Hepatocyte (in vitro differentiated cells): ENCODE measurements at regions not wholly inside any gene's neighbourhood (a gene's known extent, or its start where the extent isn't known, plus 50 kb on each side); places are given as distances from the start of the nearest gene placed in this dataset.

ENCODE experiments used
- DNase-seq: peaks from one replicate; pipeline ENCODE4 v3.0.0-alpha.2; 2016; ENCODE audit warnings: low spot score
- H2AFZ ChIP-seq: fragments of 200-600 bp; sonication (generic); 2 replicates; pipeline ENCODE4 v1.6.0; 2016; ENCODE audit warnings: antibody characterized with exemption, mild to moderate bottlenecking
- H3K27ac ChIP-seq: fragments of 200-600 bp; sonication (generic); 2 replicates; pipeline ENCODE4 v1.5.1; 2016; ENCODE audit warnings: mild to moderate bottlenecking
- H3K27me3 ChIP-seq: fragments of 200-600 bp; sonication (generic); 2 replicates; pipeline ENCODE4 v1.6.1; 2016
- H3K36me3 ChIP-seq: fragments of 200-600 bp; sonication (generic); replicated peaks from 2 replicates; pipeline ENCODE4 v1.5.1; 2016; ENCODE audit warnings: low read depth; ENCODE audit not compliant: insufficient read depth
- H3K4me1 ChIP-seq: fragments of 200-600 bp; sonication (generic); 2 replicates; pipeline ENCODE4 v1.5.1; 2016; ENCODE audit warnings: mild to moderate bottlenecking, moderate library complexity; ENCODE audit not compliant: insufficient read depth
- H3K4me2 ChIP-seq: fragments of 200-600 bp; sonication (generic); 2 replicates; pipeline ENCODE4 v1.6.0; 2016
- H3K4me3 ChIP-seq: fragments of 200-600 bp; sonication (generic); 2 replicates; pipeline ENCODE4 v1.5.1; 2016; ENCODE audit warnings: mild to moderate bottlenecking
- H3K79me2 ChIP-seq: fragments of 200-600 bp; sonication (generic); 2 replicates; pipeline ENCODE4 v1.6.0; 2017; ENCODE audit warnings: mild to moderate bottlenecking
- H3K9me2 ChIP-seq: fragments of 200-600 bp; sonication (generic); replicated peaks from 2 replicates; pipeline ENCODE4 v1.6.0; 2017; ENCODE audit warnings: mild to moderate bottlenecking; ENCODE audit not compliant: insufficient read depth
- H3K9me3 ChIP-seq: fragments of 200-600 bp; sonication (generic); 2 replicates; pipeline ENCODE4 v1.5.1; 2016; ENCODE audit warnings: low read depth, mild to moderate bottlenecking
- H4K20me1 ChIP-seq: fragments of 200-600 bp; sonication (generic); 2 replicates; pipeline ENCODE4 v1.6.0; 2016; ENCODE audit warnings: mild to moderate bottlenecking; ENCODE audit not compliant: insufficient read depth, poor library complexity, severe bottlenecking
- CTCF ChIP-seq: fragments of 200-600 bp; sonication (generic); IDR thresholded peaks from 2 replicates; pipeline ENCODE4 v1.5.1; 2016; ENCODE audit warnings: antibody characterized with exemption, mild to moderate bottlenecking; ENCODE audit not compliant: poor library complexity
- EZH2 ChIP-seq: fragments of 200-600 bp; sonication (generic); IDR thresholded peaks from 2 replicates; pipeline ENCODE4 v1.6.1; 2016; ENCODE audit warnings: antibody characterized with exemption, mild to moderate bottlenecking, borderline replicate concordance
- EZH2phosphoT487 ChIP-seq: fragments of 200-600 bp; sonication (generic); IDR thresholded peaks from one replicate; pipeline ENCODE4 v1.6.1; 2018; ENCODE audit warnings: antibody characterized with exemption, mild to moderate bottlenecking, low read depth, moderate library complexity; ENCODE audit not compliant: unreplicated experiment, severe bottlenecking
- WGBS: methylation state at CpG from one replicate; pipeline ENCODE4 v1.1.6; 2016; ENCODE audit warnings: low lambda C conversion rate; ENCODE audit errors: missing lambda C conversion rate; 5-methylcytosine and 5-hydroxymethylcytosine counted together

DNA sequence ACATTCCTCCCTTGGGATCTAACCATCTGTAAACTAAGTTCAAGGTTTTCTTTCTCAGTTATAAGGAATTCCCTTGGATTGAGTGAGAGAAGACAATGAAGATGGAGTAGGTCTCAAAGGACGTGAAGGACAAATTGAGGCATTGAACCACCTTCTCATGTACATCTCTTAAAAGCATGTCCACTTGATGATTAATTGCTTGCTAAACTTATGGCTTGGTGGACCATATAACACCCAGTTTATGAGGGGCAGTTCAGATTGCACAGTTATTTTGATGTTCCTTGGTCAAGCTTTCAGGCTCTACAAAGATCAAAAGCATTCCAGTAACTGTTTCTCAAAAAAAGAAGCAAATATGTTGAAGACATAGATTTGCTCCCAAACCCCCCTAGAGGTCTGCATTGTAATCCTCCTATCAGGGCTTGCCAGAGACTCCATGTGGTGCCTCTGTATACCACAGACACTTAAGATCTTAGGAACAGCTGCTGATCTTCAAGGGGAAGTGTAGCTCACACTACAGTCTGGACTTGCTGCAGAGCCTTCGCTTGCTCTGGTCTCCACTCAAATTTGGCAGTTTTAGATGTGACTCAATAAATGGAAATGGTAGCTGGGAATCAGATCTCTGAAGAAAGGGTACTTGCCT lies 56.9 kb upstream of the ALDH1A1 start:
- no peak for DNase-seq
- Histone ChIP-seq H3K4me2 (no peak overlapping the region), H3K36me3 (no peaks in the 10 kb centered on the region), H3K9me3 (no peaks in the 10 kb centered on the region), H3K4me3 (no peak overlapping the region), H3K4me1 (no peaks in the 10 kb centered on the region), H4K20me1 (no peaks in the 10 kb centered on the region), H3K27ac (no peak overlapping the region), H3K79me2 (no peaks in the 10 kb centered on the region), H3K9me2 (no peaks in the 10 kb centered on the region), H2AFZ (no peak overlapping the region), H3K27me3 (no peaks in the 10 kb centered on the region)
- WGBS = 88% methylated on average over 2 of the region's 2 CpGs
- TF ChIP-seq CTCF = no peak
- no peak for TF ChIP-seq EZH2phosphoT487
- TF ChIP-seq EZH2 = no peak

- no peak for TF ChIP-seq EZH2
- TF ChIP-seq EZH2phosphoT487 = no peak
- TF ChIP-seq CTCF = no peak
- WGBS = 89% methylated on average over 3 of the region's 3 CpGs
- no peaks in the 10 kb centered on the region for H4K20me1 ChIP-seq
- H3K9me3 ChIP-seq = no peaks in the 10 kb centered on the region
- no peak overlapping the region for H3K4me3 ChIP-seq
- no peak for DNase-seq
- no peaks in the 10 kb centered on the region for H3K4me1 ChIP-seq
- H3K36me3 ChIP-seq = no peaks in the 10 kb centered on the region
- H3K27me3 ChIP-seq = no peaks in the 10 kb centered on the region
- H2AFZ ChIP-seq = no peak overlapping the region
- no peaks in the 10 kb centered on the region for H3K79me2 ChIP-seq
- H3K27ac ChIP-seq = no peak overlapping the region
- no peak overlapping the region for H3K4me2 ChIP-seq
- H3K9me2 ChIP-seq = no peaks in the 10 kb centered on the region
Measured at GRCh38 chr9:73007966-73008672, 55.3 kb upstream of the ALDH1A1 start.

- Histone ChIP-seq H3K36me3 (no peaks in the 10 kb centered on the region), H3K9me3 (no peaks in the 10 kb centered on the region), H3K4me2 (no peak overlapping the region), H3K9me2 (no peaks in the 10 kb centered on the region), H3K27me3 (no peaks in the 10 kb centered on the region), H3K4me1 (no peaks in the 10 kb centered on the region), H3K4me3 (no peak overlapping the region), H3K27ac (no peak overlapping the region), H2AFZ (no peak overlapping the region), H4K20me1 (no peaks in the 10 kb centered on the region), H3K79me2 (no peaks in the 10 kb centered on the region)
- 85% methylated on average over 2 of the region's 2 CpGs for WGBS
- TF ChIP-seq CTCF (no peak), EZH2phosphoT487 (no peak)
- DNase-seq = no peak
Measured at GRCh38 chr9:73006986-73007385, 54.1 kb upstream of the ALDH1A1 start.
